Germinal center (tissue), 1 donor: ENCODE measurements at regions not wholly inside any gene's neighbourhood (a gene's known extent, or its start where the extent isn't known, plus 50 kb on each side); places are given as distances from the start of the nearest gene placed in this dataset.

ENCODE experiments used
- DNase-seq: peaks from one replicate; pipeline ENCODE4 v3.0.0; 2012; ENCODE audit warnings: mixed read lengths, low spot score

GRCh38 chr1:90201467-90202358 lies 206.8 kb downstream of the ZNF326 start:
- no peak for DNase-seq

- DNase-seq = no peak
Measured at GRCh38 chr1:90200646-90201205, 205.8 kb downstream of the ZNF326 start.

GRCh38 chr1:90198616-90199332 lies 203.9 kb downstream of the ZNF326 start:
- DNase-seq = no peak

- DNase-seq = no peak
Measured at GRCh38 chr1:90193116-90193515, 198.2 kb downstream of the ZNF326 start.

- no peak for DNase-seq
Measured at GRCh38 chr1:90192408-90192807, 197.5 kb downstream of the ZNF326 start.

GRCh38 chr1:90190523-90190922 lies 195.6 kb downstream of the ZNF326 start:
- no peak for DNase-seq

GRCh38 chr1:90189889-90190288 lies 195.0 kb downstream of the ZNF326 start:
- no peak for DNase-seq

GRCh38 chr1:90187323-90187585 lies 192.3 kb downstream of the ZNF326 start:
- no peak for DNase-seq

GRCh38 chr1:90186506-90187322 lies 191.8 kb downstream of the ZNF326 start:
- DNase-seq = no peak

- DNase-seq = no peak
Measured at GRCh38 chr1:90176530-90176929, 181.6 kb downstream of the ZNF326 start.

GRCh38 chr1:90175490-90176167 lies 180.7 kb downstream of the ZNF326 start:
- DNase-seq = no peak

- no peak for DNase-seq
Measured at GRCh38 chr1:90174246-90174645, 179.3 kb downstream of the ZNF326 start.

- no peak for DNase-seq
Measured at GRCh38 chr1:90162216-90162615, 167.3 kb downstream of the ZNF326 start.

GRCh38 chr1:90161625-90162024 lies 166.7 kb downstream of the ZNF326 start:
- DNase-seq = no peak

- DNase-seq = no peak
Measured at GRCh38 chr1:90155721-90156487, 161.0 kb downstream of the ZNF326 start.

GRCh38 chr1:90154711-90155110 lies 159.8 kb downstream of the ZNF326 start:
- no peak for DNase-seq

- no peak for DNase-seq
Measured at GRCh38 chr1:90149101-90149500, 154.2 kb downstream of the ZNF326 start.

- DNase-seq = no peak
Measured at GRCh38 chr1:90147093-90147492, 152.2 kb downstream of the ZNF326 start.

GRCh38 chr1:90144820-90145219 lies 149.9 kb downstream of the ZNF326 start:
- no peak for DNase-seq

- no peak for DNase-seq
Measured at GRCh38 chr1:90143591-90143990, 148.7 kb downstream of the ZNF326 start.

GRCh38 chr1:90142697-90143096 lies 147.8 kb downstream of the ZNF326 start:
- DNase-seq = no peak
